ENCODE measurements at regions not wholly inside any gene's neighbourhood (a gene's known extent, or its start where the extent isn't known, plus 50 kb on each side); places are given as distances from the start of the nearest gene placed in this dataset.
A peak's percentile ranks its signal among the peaks of the same experiment; 100 is the strongest.

GRCh38 chr15:38695249-38696108 lies 130.9 kb upstream of the RASGRP1 start:
- no peak overlapping the region for H3K4me3 ChIP-seq
- no peak for ATAC-seq (replicated peaks in 6 of 8)
- in situ Hi-C loops (cut with MboI; ENCODE audit: low pct_unique_long_range_greater_than_20kb in 2 of 9, low sequenced_read_pairs in 9 of 9, unreplicated experiment in 9 of 9): loop anchor here in 6 of 9 experiments (25.0 kb wide), 5 partner anchors 133 to 708 kb away; partner anchors contain the start of genes FAM98B (in 4 of the 6) and RASGRP1 (in 1 of the 6)
- 80 to 100% (median 87%) methylated on average over 1 to 4 of the region's 4 CpGs; no CpG with 5 or more reads in 4 of the 10 experiments for WGBS, 10 experiments
- H3K4me1 ChIP-seq (replicated peaks in 1 of 2): no peaks in the 10 kb centered on the region
- no peak overlapping the region for H3K27ac ChIP-seq

GRCh38 chr15:38696109-38696727 lies 131.6 kb upstream of the RASGRP1 start:
- peak in 2 of 8 experiments; percentile 4 to 20 for ATAC-seq (replicated peaks in 6 of 8)
- Histone ChIP-seq H3K4me1 (replicated peaks in 1 of 2) (no peaks in the 10 kb centered on the region), H3K4me3 (no peak overlapping the region), H3K27ac (no peak overlapping the region)
- 40 to 90% (median 58%) methylated on average over 1 to 5 of the region's 7 CpGs; no CpG with 5 or more reads in 4 of the 10 experiments for WGBS, 10 experiments
- in situ Hi-C loops (cut with MboI; ENCODE audit: low pct_unique_long_range_greater_than_20kb in 2 of 9, low sequenced_read_pairs in 9 of 9, unreplicated experiment in 9 of 9): loop anchor here in 6 of 9 experiments (25.0 kb wide), 5 partner anchors 134 to 709 kb away; partner anchors contain the start of genes FAM98B (in 4 of the 6) and RASGRP1 (in 1 of the 6)

GRCh38 chr15:38696790-38697495 lies 132.3 kb upstream of the RASGRP1 start:
- in situ Hi-C loops (cut with MboI; ENCODE audit: low pct_unique_long_range_greater_than_20kb in 2 of 9, low sequenced_read_pairs in 9 of 9, unreplicated experiment in 9 of 9): loop anchor here in 6 of 9 experiments (25.0 kb wide), 5 partner anchors 135 to 710 kb away; partner anchors contain the start of genes FAM98B (in 4 of the 6) and RASGRP1 (in 1 of the 6)
- no peak for ATAC-seq (replicated peaks in 6 of 8)
- WGBS, 10 experiments: 60 to 100% (median 92%) methylated on average over 1 of the region's 1 CpG; no CpG with 5 or more reads in 6 of the 10 experiments

GRCh38 chr15:38698254-38698653 lies 133.6 kb upstream of the RASGRP1 start:
- in situ Hi-C loops (cut with MboI; ENCODE audit: low pct_unique_long_range_greater_than_20kb in 2 of 9, low sequenced_read_pairs in 9 of 9, unreplicated experiment in 9 of 9): loop anchor here in 6 of 9 experiments (25.0 kb wide), 5 partner anchors 136 to 711 kb away; partner anchors contain the start of genes FAM98B (in 4 of the 6) and RASGRP1 (in 1 of the 6)

More at GRCh38 chr15:38696790-38697495, 132.3 kb upstream of the RASGRP1 start:
- no peaks in the 10 kb centered on the region for H3K4me1 ChIP-seq (replicated peaks in 1 of 2)
- no peak overlapping the region for H3K27ac ChIP-seq
- H3K4me3 ChIP-seq: no peak overlapping the region

GRCh38 chr15:38699633-38700230 lies 135.1 kb upstream of the RASGRP1 start:
- H3K27ac ChIP-seq: no peak overlapping the region
- 0 to 100% (median 90%) methylated on average over 1 to 2 of the region's 2 CpGs; no CpG with 5 or more reads in 1 of the 10 experiments for WGBS, 10 experiments
- peaks cover 0 to 3% of the 10 kb centered on the region in 2 donors for H3K4me1 ChIP-seq (replicated peaks in 1 of 2)
- peak in 3 of 8 experiments; percentile 64 to 83 (median 76) for ATAC-seq (replicated peaks in 6 of 8)
- in situ Hi-C loops (cut with MboI; ENCODE audit: low pct_unique_long_range_greater_than_20kb in 2 of 9, low sequenced_read_pairs in 9 of 9, unreplicated experiment in 9 of 9): loop anchor here in 7 of 9 experiments (25.0 kb wide), 9 partner anchors 137 to 1063 kb away; partner anchors contain the start of genes FAM98B (in 4 of the 7), RASGRP1 (in 1 of the 7) and THBS1 (in 1 of the 7)
- no peak overlapping the region for H3K4me3 ChIP-seq

More at GRCh38 chr15:38698254-38698653, 133.6 kb upstream of the RASGRP1 start:
- no peak for ATAC-seq (replicated peaks in 6 of 8)
- 20 to 100% (median 96%) methylated on average over 1 to 2 of the region's 4 CpGs; no CpG with 5 or more reads in 4 of the 10 experiments for WGBS, 10 experiments
- Histone ChIP-seq H3K4me3 (no peak overlapping the region), H3K27ac (no peak overlapping the region), H3K4me1 (replicated peaks in 1 of 2) (peaks cover 0 to 3% of the 10 kb centered on the region in 2 donors)

- peaks cover 0 to 3% of the 10 kb centered on the region in 2 donors for H3K4me1 ChIP-seq (replicated peaks in 1 of 2)
- H3K4me3 ChIP-seq: no peak overlapping the region
- WGBS, 10 experiments: 52 to 100% (median 80%) methylated on average over 1 to 5 of the region's 5 CpGs; no CpG with 5 or more reads in 1 of the 10 experiments
- in situ Hi-C loops (cut with MboI; ENCODE audit: low pct_unique_long_range_greater_than_20kb in 2 of 9, low sequenced_read_pairs in 9 of 9, unreplicated experiment in 9 of 9): loop anchor here in 5 of 9 experiments (25.0 kb wide), 4 partner anchors 286 to 1061 kb away; partner anchors contain the start of gene THBS1 (in 1 of the 5)
- H3K27ac ChIP-seq: no peak overlapping the region
- ATAC-seq (replicated peaks in 6 of 8): no peak
Measured at GRCh38 chr15:38701149-38701548, 136.5 kb upstream of the RASGRP1 start.

- H3K4me1 ChIP-seq (replicated peaks in 1 of 2): peaks cover 0 to 3% of the 10 kb centered on the region in 2 donors
- in situ Hi-C loops (cut with MboI; ENCODE audit: low pct_unique_long_range_greater_than_20kb in 2 of 9, low sequenced_read_pairs in 9 of 9, unreplicated experiment in 9 of 9): loop anchor here in 5 of 9 experiments (25.0 kb wide), 4 partner anchors 285 to 1060 kb away; partner anchors contain the start of gene THBS1 (in 1 of the 5)
- peak in 3 of 8 experiments; percentile 25 to 86 (median 44) for ATAC-seq (replicated peaks in 6 of 8)
- H3K27ac ChIP-seq: no peak overlapping the region
- no peak overlapping the region for H3K4me3 ChIP-seq
- 20 to 80% (median 58%) methylated on average over 1 to 3 of the region's 3 CpGs; no CpG with 5 or more reads in 2 of the 10 experiments for WGBS, 10 experiments
Measured at GRCh38 chr15:38702178-38702912, 137.7 kb upstream of the RASGRP1 start.

- Histone ChIP-seq H3K4me1 (replicated peaks in 1 of 2) (peaks cover 3 to 8% of the 10 kb centered on the region in 2 donors), H3K27ac (no peak overlapping the region), H3K4me3 (no peak overlapping the region)
- 0 to 48% (median 25%) methylated on average over 3 to 10 of the region's 11 CpGs; no CpG with 5 or more reads in 1 of the 10 experiments for WGBS, 10 experiments
- ATAC-seq (replicated peaks in 6 of 8): peak in 3 of 8 experiments; percentile 35 to 83 (median 80)
- in situ Hi-C loops (cut with MboI; ENCODE audit: low pct_unique_long_range_greater_than_20kb in 2 of 9, low sequenced_read_pairs in 9 of 9, unreplicated experiment in 9 of 9): loop anchor here in 5 of 9 experiments (25.0 kb wide), 4 partner anchors 282 to 1057 kb away; partner anchors contain the start of gene THBS1 (in 1 of the 5)
Measured at GRCh38 chr15:38705436-38706219, 141.0 kb upstream of the RASGRP1 start.

- WGBS, 10 experiments: 10 to 100% (median 79%) methylated on average over 1 to 5 of the region's 5 CpGs; no CpG with 5 or more reads in 4 of the 10 experiments
- ATAC-seq (replicated peaks in 6 of 8): no peak
- Histone ChIP-seq H3K27ac (no peak overlapping the region), H3K4me1 (replicated peaks in 1 of 2) (peaks cover 3 to 8% of the 10 kb centered on the region in 2 donors), H3K4me3 (no peak overlapping the region)
- in situ Hi-C loops (cut with MboI; ENCODE audit: low pct_unique_long_range_greater_than_20kb in 2 of 9, low sequenced_read_pairs in 9 of 9, unreplicated experiment in 9 of 9): loop anchor here in 5 of 9 experiments (25.0 kb wide), 4 partner anchors 280 to 1055 kb away; partner anchors contain the start of gene THBS1 (in 1 of the 5)
Measured at GRCh38 chr15:38706956-38707355, 142.3 kb upstream of the RASGRP1 start.

GRCh38 chr15:38707802-38708671 lies 143.4 kb upstream of the RASGRP1 start:
- Histone ChIP-seq H3K4me3 (no peak overlapping the region), H3K4me1 (replicated peaks in 1 of 2) (peaks cover 0 to 8% of the 10 kb centered on the region in 2 donors), H3K27ac (no peak overlapping the region)
- peak; percentile 71 to 92 (median 80) for ATAC-seq (replicated peaks in 6 of 8)
- WGBS, 10 experiments: 9 to 69% (median 34%) methylated on average over 3 to 7 of the region's 8 CpGs
- in situ Hi-C loops (cut with MboI; ENCODE audit: low pct_unique_long_range_greater_than_20kb in 2 of 9, low sequenced_read_pairs in 9 of 9, unreplicated experiment in 9 of 9): loop anchor here in 5 of 9 experiments (25.0 kb wide), 4 partner anchors 279 to 1054 kb away; partner anchors contain the start of gene THBS1 (in 1 of the 5)
